Loucy (cell line): ENCODE measurements at regions not wholly inside any gene's neighbourhood (a gene's known extent, or its start where the extent isn't known, plus 50 kb on each side); places are given as distances from the start of the nearest gene placed in this dataset.

Experiments used
- H2AFZ ChIP-seq: fragments of 200-600 bp; sonication (generic); 2 replicates; pipeline ENCODE4 v1.6.0; 2016; ENCODE audit warnings: antibody characterized with exemption, mild to moderate bottlenecking, low read length, moderate library complexity
- H3F3A ChIP-seq: fragments of 200-600 bp; 2 replicates; pipeline ENCODE4 v1.6.0; 2016; ENCODE audit warnings: antibody characterized with exemption, low read depth, mild to moderate bottlenecking
- H3K27me3 ChIP-seq: fragments of 200-600 bp; sonication (generic); 2 replicates; pipeline ENCODE4 v1.6.1; 2014; ENCODE audit warnings: low read length, mild to moderate bottlenecking; ENCODE audit not compliant: insufficient read depth, poor library complexity, severe bottlenecking
- H3K36me3 ChIP-seq: fragments of 200-600 bp; sonication (generic); 2 replicates; pipeline ENCODE4 v1.6.1; 2016; ENCODE audit warnings: low read length; ENCODE audit not compliant: insufficient read depth
- H3K4me1 ChIP-seq: fragments of 200-600 bp; sonication (generic); 2 replicates; pipeline ENCODE4 v1.5.1; 2014; ENCODE audit warnings: low read length, mild to moderate bottlenecking; ENCODE audit not compliant: insufficient read depth, poor library complexity, severe bottlenecking
- H3K4me2 ChIP-seq: fragments of 200-600 bp; sonication (generic); 2 replicates; pipeline ENCODE4 v1.6.0; 2014; ENCODE audit warnings: antibody characterized with exemption, low read length, low read depth, mild to moderate bottlenecking; ENCODE audit not compliant: poor library complexity, severe bottlenecking
- H3K4me3 ChIP-seq: fragments of 200-600 bp; sonication (generic); 2 replicates; pipeline ENCODE4 v1.5.1; 2014; ENCODE audit warnings: low read length, mild to moderate bottlenecking, mixed read lengths; ENCODE audit not compliant: poor library complexity, severe bottlenecking
- H3K79me2 ChIP-seq: fragments of 200-600 bp; sonication (generic); 2 replicates; pipeline ENCODE4 v1.6.1; 2014; ENCODE audit warnings: low read length; ENCODE audit not compliant: insufficient read depth
- H3K9ac ChIP-seq: fragments of 200-600 bp; sonication (generic); 2 replicates; pipeline ENCODE4 v1.6.0; 2014; ENCODE audit warnings: mild to moderate bottlenecking, low read depth, low read length, moderate library complexity; ENCODE audit not compliant: poor library complexity, severe bottlenecking
- H3K9me2 ChIP-seq: fragments of 200-600 bp; sonication (generic); replicated peaks from 2 replicates; pipeline ENCODE4 v1.6.1; 2016; ENCODE audit warnings: low read depth, low read length, mixed read lengths
- H3K9me3 ChIP-seq: fragments of 200-600 bp; sonication (generic); 2 replicates; pipeline ENCODE4 v1.6.1; 2014; ENCODE audit warnings: mild to moderate bottlenecking, antibody characterized with exemption, low read length, low read depth; ENCODE audit not compliant: insufficient read depth
- H4K20me1 ChIP-seq: fragments of 200-600 bp; sonication (generic); 2 replicates; pipeline ENCODE4 v1.6.0; 2014; ENCODE audit warnings: antibody characterized with exemption, low read length, mild to moderate bottlenecking; ENCODE audit not compliant: insufficient read depth, poor library complexity, severe bottlenecking
- EZH2phosphoT487 ChIP-seq: fragments of 200-600 bp; IDR thresholded peaks from 2 replicates; pipeline ENCODE4 v1.6.1; 2018; ENCODE audit warnings: antibody characterized with exemption, mild to moderate bottlenecking, moderate library complexity, borderline replicate concordance
- TF ChIP-seq, protein P1 (sequence below): fragments of 200-600 bp; sonication (generic); conservative IDR thresholded peaks from 2 replicates; pipeline ENCODE4 v1.5.1; 2014; ENCODE audit warnings: mild to moderate bottlenecking, antibody characterized with exemption, low read length

DNA sequence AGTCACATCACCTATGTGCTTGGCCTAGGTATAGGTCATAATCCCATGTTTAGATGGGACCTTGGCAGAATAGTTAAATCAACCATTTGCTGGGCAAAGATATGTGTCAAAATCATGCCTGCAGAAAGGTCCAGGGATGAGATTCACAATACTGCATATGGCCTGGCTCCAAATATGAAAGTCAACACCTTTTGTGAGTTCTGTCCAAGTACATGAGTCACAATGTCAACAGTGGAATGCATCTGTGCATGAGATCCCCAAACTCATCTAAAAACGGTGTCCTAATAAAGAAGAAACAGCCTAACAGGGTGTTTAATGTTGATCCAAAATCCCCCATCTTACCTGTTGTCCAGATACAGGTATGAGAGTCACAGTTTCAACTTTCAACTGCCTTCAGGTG, 1847.5 kb downstream of the TP53TG3F start:
- TF ChIP-seq, protein P1, sequence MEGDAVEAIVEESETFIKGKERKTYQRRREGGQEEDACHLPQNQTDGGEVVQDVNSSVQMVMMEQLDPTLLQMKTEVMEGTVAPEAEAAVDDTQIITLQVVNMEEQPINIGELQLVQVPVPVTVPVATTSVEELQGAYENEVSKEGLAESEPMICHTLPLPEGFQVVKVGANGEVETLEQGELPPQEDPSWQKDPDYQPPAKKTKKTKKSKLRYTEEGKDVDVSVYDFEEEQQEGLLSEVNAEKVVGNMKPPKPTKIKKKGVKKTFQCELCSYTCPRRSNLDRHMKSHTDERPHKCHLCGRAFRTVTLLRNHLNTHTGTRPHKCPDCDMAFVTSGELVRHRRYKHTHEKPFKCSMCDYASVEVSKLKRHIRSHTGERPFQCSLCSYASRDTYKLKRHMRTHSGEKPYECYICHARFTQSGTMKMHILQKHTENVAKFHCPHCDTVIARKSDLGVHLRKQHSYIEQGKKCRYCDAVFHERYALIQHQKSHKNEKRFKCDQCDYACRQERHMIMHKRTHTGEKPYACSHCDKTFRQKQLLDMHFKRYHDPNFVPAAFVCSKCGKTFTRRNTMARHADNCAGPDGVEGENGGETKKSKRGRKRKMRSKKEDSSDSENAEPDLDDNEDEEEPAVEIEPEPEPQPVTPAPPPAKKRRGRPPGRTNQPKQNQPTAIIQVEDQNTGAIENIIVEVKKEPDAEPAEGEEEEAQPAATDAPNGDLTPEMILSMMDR = no peak
- TF ChIP-seq EZH2phosphoT487 = no peak
- H3K9me3 ChIP-seq = peaks cover 13% of the 10 kb centered on the region; the same call in 1 of the 2 replicates
- no peaks in the 10 kb centered on the region for H3K9me2 ChIP-seq
- H2AFZ ChIP-seq = no peak overlapping the region
- no peak overlapping the region for H3K9ac ChIP-seq
- H4K20me1 ChIP-seq = no peaks in the 10 kb centered on the region
- H3K4me1 ChIP-seq = no peaks in the 10 kb centered on the region
- H3F3A ChIP-seq = no peaks in the 10 kb centered on the region
- no peaks in the 10 kb centered on the region for H3K79me2 ChIP-seq
- no peak overlapping the region for H3K4me2 ChIP-seq
- H3K27me3 ChIP-seq = no peaks in the 10 kb centered on the region
- no peaks in the 10 kb centered on the region for H3K36me3 ChIP-seq
- no peak overlapping the region for H3K4me3 ChIP-seq

GRCh38 chr16:35308674-35309073, 1849.3 kb downstream of the TP53TG3F start:
- Histone ChIP-seq H3K9ac (no peak overlapping the region), H3K4me1 (no peaks in the 10 kb centered on the region), H2AFZ (no peak overlapping the region), H3K9me2 (no peaks in the 10 kb centered on the region), H3K4me2 (no peak overlapping the region), H3F3A (no peaks in the 10 kb centered on the region), H3K36me3 (no peaks in the 10 kb centered on the region), H3K79me2 (no peaks in the 10 kb centered on the region), H3K27me3 (no peaks in the 10 kb centered on the region), H3K9me3 (peaks cover 13% of the 10 kb centered on the region; the same call in 1 of the 2 replicates), H3K4me3 (no peak overlapping the region), H4K20me1 (no peaks in the 10 kb centered on the region)
- no peak for TF ChIP-seq EZH2phosphoT487
- TF ChIP-seq, protein P1 = no peak

GRCh38 chr16:35310999-35311398, 1851.6 kb downstream of the TP53TG3F start:
- Histone ChIP-seq H3K9me2 (no peaks in the 10 kb centered on the region), H3K4me3 (no peak overlapping the region), H2AFZ (no peak overlapping the region), H3K9me3 (peaks cover 10% of the 10 kb centered on the region; the same call in 1 of the 2 replicates), H3K36me3 (no peaks in the 10 kb centered on the region), H3F3A (no peaks in the 10 kb centered on the region), H3K79me2 (no peaks in the 10 kb centered on the region), H3K9ac (no peak overlapping the region), H3K4me1 (no peaks in the 10 kb centered on the region), H4K20me1 (no peaks in the 10 kb centered on the region), H3K27me3 (no peaks in the 10 kb centered on the region), H3K4me2 (no peak overlapping the region)
- TF ChIP-seq EZH2phosphoT487 = no peak
- TF ChIP-seq, protein P1 = no peak
